ENCODE measurements at regions not wholly inside any gene's neighbourhood (a gene's known extent, or its start where the extent isn't known, plus 50 kb on each side); places are given as distances from the start of the nearest gene placed in this dataset.

GRCh38 chr12:77167801-77168200 is 102.4 kb upstream of the E2F7 start:
- no peaks in the 10 kb centered on the region for H3K4me1 Mint-ChIP-seq (ENCODE audit: low read depth)
- no peak overlapping the region for H3K4me3 Mint-ChIP-seq
- no peak overlapping the region for H3K27ac Mint-ChIP-seq
- intact Hi-C loops (cut with micrococcal nuclease), result no loop called here
- H3K27me3 Mint-ChIP-seq, result no peaks in the 10 kb centered on the region
- no peaks in the 10 kb centered on the region for H3K9me3 Mint-ChIP-seq
- H3K36me3 Mint-ChIP-seq (ENCODE audit: low read depth), result no peaks in the 10 kb centered on the region

- Mint-ChIP-seq H3K27ac (no peak overlapping the region), H3K4me1 (ENCODE audit: low read depth) (no peaks in the 10 kb centered on the region), H3K36me3 (ENCODE audit: low read depth) (no peaks in the 10 kb centered on the region), H3K4me3 (no peak overlapping the region), H3K9me3 (no peaks in the 10 kb centered on the region), H3K27me3 (no peaks in the 10 kb centered on the region)
- intact Hi-C loops (cut with micrococcal nuclease), result no loop called here
These were observed 101.3 kb upstream of the E2F7 start for GRCh38 chr12:77166696-77167095.

GRCh38 chr12:77163074-77164038 is 98.0 kb upstream of the E2F7 start:
- Mint-ChIP-seq H3K27me3 (no peaks in the 10 kb centered on the region), H3K4me1 (ENCODE audit: low read depth) (no peaks in the 10 kb centered on the region), H3K36me3 (ENCODE audit: low read depth) (no peaks in the 10 kb centered on the region), H3K4me3 (no peak overlapping the region), H3K27ac (no peak overlapping the region), H3K9me3 (no peaks in the 10 kb centered on the region)
- intact Hi-C loops (cut with micrococcal nuclease), result no loop called here

- no peaks in the 10 kb centered on the region for H3K36me3 Mint-ChIP-seq (ENCODE audit: low read depth)
- intact Hi-C loops (cut with micrococcal nuclease), result no loop called here
- no peaks in the 10 kb centered on the region for H3K4me1 Mint-ChIP-seq (ENCODE audit: low read depth)
- H3K27ac Mint-ChIP-seq, result no peak overlapping the region
- no peak overlapping the region for H3K4me3 Mint-ChIP-seq
- no peaks in the 10 kb centered on the region for H3K27me3 Mint-ChIP-seq
- no peaks in the 10 kb centered on the region for H3K9me3 Mint-ChIP-seq
These were observed 96.6 kb upstream of the E2F7 start for GRCh38 chr12:77161944-77162343.

GRCh38 chr12:77160931-77161330 is 95.6 kb upstream of the E2F7 start:
- intact Hi-C loops (cut with micrococcal nuclease), result no loop called here
- H3K4me3 Mint-ChIP-seq, result no peak overlapping the region
- no peaks in the 10 kb centered on the region for H3K27me3 Mint-ChIP-seq
- no peaks in the 10 kb centered on the region for H3K9me3 Mint-ChIP-seq
- H3K27ac Mint-ChIP-seq, result no peak overlapping the region
- no peaks in the 10 kb centered on the region for H3K36me3 Mint-ChIP-seq (ENCODE audit: low read depth)
- H3K4me1 Mint-ChIP-seq (ENCODE audit: low read depth), result no peaks in the 10 kb centered on the region

GRCh38 chr12:77153706-77154105 is 88.3 kb upstream of the E2F7 start:
- Mint-ChIP-seq H3K27ac (no peak overlapping the region), H3K4me3 (no peak overlapping the region), H3K4me1 (ENCODE audit: low read depth) (no peaks in the 10 kb centered on the region), H3K9me3 (no peaks in the 10 kb centered on the region), H3K36me3 (ENCODE audit: low read depth) (no peaks in the 10 kb centered on the region), H3K27me3 (no peaks in the 10 kb centered on the region)
- intact Hi-C loops (cut with micrococcal nuclease), result no loop called here

GRCh38 chr12:77152623-77153193 is 87.3 kb upstream of the E2F7 start:
- Mint-ChIP-seq H3K4me3 (no peak overlapping the region), H3K4me1 (ENCODE audit: low read depth) (no peaks in the 10 kb centered on the region), H3K9me3 (no peaks in the 10 kb centered on the region), H3K36me3 (ENCODE audit: low read depth) (no peaks in the 10 kb centered on the region), H3K27ac (no peak overlapping the region), H3K27me3 (no peaks in the 10 kb centered on the region)
- intact Hi-C loops (cut with micrococcal nuclease), result no loop called here

- Mint-ChIP-seq H3K27ac (no peak overlapping the region), H3K36me3 (ENCODE audit: low read depth) (no peaks in the 10 kb centered on the region), H3K4me1 (ENCODE audit: low read depth) (peaks cover 4% of the 10 kb centered on the region), H3K9me3 (no peaks in the 10 kb centered on the region), H3K27me3 (no peaks in the 10 kb centered on the region), H3K4me3 (no peak overlapping the region)
- intact Hi-C loops (cut with micrococcal nuclease), result no loop called here
These were observed 85.7 kb upstream of the E2F7 start for GRCh38 chr12:77151030-77151429.

GRCh38 chr12:77133566-77133965 is 68.2 kb upstream of the E2F7 start:
- no peaks in the 10 kb centered on the region for H3K27me3 Mint-ChIP-seq
- no peak overlapping the region for H3K4me3 Mint-ChIP-seq
- no peaks in the 10 kb centered on the region for H3K4me1 Mint-ChIP-seq (ENCODE audit: low read depth)
- H3K36me3 Mint-ChIP-seq (ENCODE audit: low read depth), result no peaks in the 10 kb centered on the region
- H3K9me3 Mint-ChIP-seq, result no peaks in the 10 kb centered on the region
- intact Hi-C loops (cut with micrococcal nuclease), result no loop called here
- no peak overlapping the region for H3K27ac Mint-ChIP-seq

- Mint-ChIP-seq H3K36me3 (ENCODE audit: low read depth) (no peaks in the 10 kb centered on the region), H3K27ac (no peak overlapping the region), H3K4me1 (ENCODE audit: low read depth) (no peaks in the 10 kb centered on the region), H3K27me3 (no peaks in the 10 kb centered on the region), H3K4me3 (no peak overlapping the region), H3K9me3 (no peaks in the 10 kb centered on the region)
- intact Hi-C loops (cut with micrococcal nuclease), result no loop called here
These were observed 66.7 kb upstream of the E2F7 start for GRCh38 chr12:77131977-77132490.

GRCh38 chr12:77130193-77130592 is 64.8 kb upstream of the E2F7 start:
- Mint-ChIP-seq H3K36me3 (ENCODE audit: low read depth) (no peaks in the 10 kb centered on the region), H3K4me3 (no peak overlapping the region), H3K27me3 (no peaks in the 10 kb centered on the region), H3K4me1 (ENCODE audit: low read depth) (no peaks in the 10 kb centered on the region), H3K27ac (no peak overlapping the region), H3K9me3 (no peaks in the 10 kb centered on the region)
- intact Hi-C loops (cut with micrococcal nuclease), result no loop called here

- H3K9me3 Mint-ChIP-seq, result no peaks in the 10 kb centered on the region
- H3K4me3 Mint-ChIP-seq, result no peak overlapping the region
- H3K4me1 Mint-ChIP-seq (ENCODE audit: low read depth), result no peaks in the 10 kb centered on the region
- no peaks in the 10 kb centered on the region for H3K36me3 Mint-ChIP-seq (ENCODE audit: low read depth)
- H3K27ac Mint-ChIP-seq, result no peak overlapping the region
- no peaks in the 10 kb centered on the region for H3K27me3 Mint-ChIP-seq
- intact Hi-C loops (cut with micrococcal nuclease), result no loop called here
These were observed 59.4 kb upstream of the E2F7 start for GRCh38 chr12:77124767-77125166.

GRCh38 chr12:77122661-77123060 is 57.3 kb upstream of the E2F7 start:
- Mint-ChIP-seq H3K9me3 (no peaks in the 10 kb centered on the region), H3K27me3 (no peaks in the 10 kb centered on the region), H3K27ac (no peak overlapping the region), H3K36me3 (ENCODE audit: low read depth) (no peaks in the 10 kb centered on the region), H3K4me1 (ENCODE audit: low read depth) (no peaks in the 10 kb centered on the region), H3K4me3 (no peak overlapping the region)
- intact Hi-C loops (cut with micrococcal nuclease), result no loop called here

- no peak overlapping the region for H3K4me3 Mint-ChIP-seq
- H3K27me3 Mint-ChIP-seq, result no peaks in the 10 kb centered on the region
- H3K9me3 Mint-ChIP-seq, result no peaks in the 10 kb centered on the region
- H3K36me3 Mint-ChIP-seq (ENCODE audit: low read depth), result no peaks in the 10 kb centered on the region
- no peak overlapping the region for H3K27ac Mint-ChIP-seq
- intact Hi-C loops (cut with micrococcal nuclease), result no loop called here
- H3K4me1 Mint-ChIP-seq (ENCODE audit: low read depth), result no peaks in the 10 kb centered on the region
These were observed 56.9 kb upstream of the E2F7 start for GRCh38 chr12:77122236-77122635.
